H9 (cell line): ENCODE measurements at regions not wholly inside any gene's neighbourhood (a gene's known extent, or its start where the extent isn't known, plus 50 kb on each side); places are given as distances from the start of the nearest gene placed in this dataset.

ENCODE experiments used
- DNase-seq: peaks from one replicate; pipeline ENCODE4 v3.0.0-alpha.2; 2017
- H2AFZ ChIP-seq: one replicate; pipeline ENCODE4 v1.6.1; 2013; ENCODE audit warnings: mild to moderate bottlenecking, low read length, control low read depth, moderate library complexity
- H2AK5ac ChIP-seq: 2 replicates; pipeline ENCODE4 v1.6.1; 2013; ENCODE audit warnings: low read length, control low read depth, mixed read lengths; ENCODE audit not compliant: insufficient read length
- H2BK120ac ChIP-seq: one replicate; pipeline ENCODE4 v1.6.1; 2013; ENCODE audit warnings: low read depth, mild to moderate bottlenecking, low read length, control low read depth, inconsistent platforms; ENCODE audit not compliant: poor library complexity, severe bottlenecking
- H2BK12ac ChIP-seq: 2 replicates; pipeline ENCODE4 v1.6.1; 2013; ENCODE audit warnings: low read length, control low read depth, mixed read lengths, low read depth; ENCODE audit not compliant: insufficient read length
- H2BK15ac ChIP-seq: 2 replicates; pipeline ENCODE4 v1.6.1; 2013; ENCODE audit warnings: low read depth, low read length, control low read depth
- H2BK20ac ChIP-seq: one replicate; pipeline ENCODE4 v1.6.1; 2013; ENCODE audit warnings: low read depth, mild to moderate bottlenecking, low read length, control low read depth, inconsistent platforms; ENCODE audit not compliant: poor library complexity, severe bottlenecking
- H2BK5ac ChIP-seq: 2 replicates; pipeline ENCODE4 v1.6.1; 2013; ENCODE audit warnings: low read length, control low read depth, mixed read lengths; ENCODE audit not compliant: insufficient read length
- H3K14ac ChIP-seq: 2 replicates; pipeline ENCODE4 v1.6.1; 2013; ENCODE audit warnings: low read length, control low read depth; ENCODE audit not compliant: insufficient read depth
- H3K18ac ChIP-seq: 2 replicates; pipeline ENCODE4 v1.6.1; 2013; ENCODE audit warnings: low read depth, mild to moderate bottlenecking, mixed read lengths, low read length, control low read depth; ENCODE audit not compliant: insufficient read length
- H3K23ac ChIP-seq: 2 replicates; pipeline ENCODE4 v1.6.1; 2013; ENCODE audit warnings: low read length, control low read depth, mixed read lengths, low read depth; ENCODE audit not compliant: insufficient read length
- H3K23me2 ChIP-seq: 2 replicates; pipeline ENCODE4 v1.6.1; 2013; ENCODE audit warnings: low read depth, mild to moderate bottlenecking, mixed read lengths, low read length, control low read depth; ENCODE audit not compliant: insufficient read length, poor library complexity, severe bottlenecking
- H3K27ac ChIP-seq: 2 replicates; pipeline ENCODE4 v1.5.1; 2013; ENCODE audit warnings: low read length, control low read depth, mixed read lengths, low read depth; ENCODE audit not compliant: insufficient read length
- H3K27me3 ChIP-seq: 2 replicates; pipeline ENCODE4 v1.6.1; 2013; ENCODE audit warnings: low read length, control low read depth, inconsistent platforms; ENCODE audit not compliant: insufficient read depth
- H3K4ac ChIP-seq: 2 replicates; pipeline ENCODE4 v1.6.1; 2013; ENCODE audit warnings: low read depth, mild to moderate bottlenecking, control low read depth, inconsistent platforms, low read length, moderate library complexity
- H3K4me1 ChIP-seq: 2 replicates; pipeline ENCODE4 v1.6.1; 2013; ENCODE audit warnings: low read length, control low read depth, inconsistent platforms; ENCODE audit not compliant: insufficient read depth
- H3K4me2 ChIP-seq: 2 replicates; pipeline ENCODE4 v1.6.1; 2013; ENCODE audit warnings: low read length, control low read depth, mixed read lengths; ENCODE audit not compliant: insufficient read length, insufficient read depth
- H3K56ac ChIP-seq: 2 replicates; pipeline ENCODE4 v1.6.1; 2013; ENCODE audit warnings: low read depth, mild to moderate bottlenecking, mixed read lengths, low read length, control low read depth; ENCODE audit not compliant: insufficient read length
- H3K79me1 ChIP-seq: 2 replicates; pipeline ENCODE4 v1.6.1; 2013; ENCODE audit warnings: low read depth, mild to moderate bottlenecking, moderate library complexity, low read length, control low read depth, inconsistent platforms; ENCODE audit not compliant: insufficient read depth, poor library complexity, severe bottlenecking
- H3K79me2 ChIP-seq: 2 replicates; pipeline ENCODE4 v1.6.1; 2013; ENCODE audit warnings: low read length, control low read depth, inconsistent platforms; ENCODE audit not compliant: insufficient read depth
- H3K9ac ChIP-seq: 2 replicates; pipeline ENCODE4 v1.6.1; 2013; ENCODE audit warnings: low read length, control low read depth, mixed read lengths; ENCODE audit not compliant: insufficient read length; ENCODE audit errors: extremely low read depth
- H3K9me3 ChIP-seq: one replicate; pipeline ENCODE4 v1.6.1; 2013; ENCODE audit warnings: low read depth, low read length, inconsistent platforms; ENCODE audit not compliant: control insufficient read depth
- H3T11ph ChIP-seq: one replicate; pipeline ENCODE4 v1.6.1; 2013; ENCODE audit warnings: mild to moderate bottlenecking, low read length, control low read depth, inconsistent platforms
- H4K20me1 ChIP-seq: one replicate; pipeline ENCODE4 v1.6.1; 2013; ENCODE audit not compliant: control insufficient read depth, insufficient read length, insufficient read depth
- H4K5ac ChIP-seq: 2 replicates; pipeline ENCODE4 v1.6.1; 2013; ENCODE audit warnings: low read depth, mild to moderate bottlenecking, mixed read lengths, low read length, control low read depth; ENCODE audit not compliant: insufficient read length
- H4K8ac ChIP-seq: replicated peaks from 2 replicates; pipeline ENCODE4 v1.6.1; 2013; ENCODE audit warnings: low read length, control low read depth, mixed read lengths, low read depth; ENCODE audit not compliant: insufficient read length
- H4K91ac ChIP-seq: 2 replicates; pipeline ENCODE4 v1.6.1; 2013; ENCODE audit warnings: low read depth, mild to moderate bottlenecking, moderate library complexity, mixed read lengths, low read length, control low read depth; ENCODE audit not compliant: insufficient read length
- H3K27ac Mint-ChIP-seq, 3 experiments: 2 replicates in 2 of 3; 3 replicates in 1 of 3; pipeline ENCODE4 v1.8.0; 2020 to 2021; ENCODE audit warnings: mixed read lengths in 3 of 3, mild to moderate bottlenecking in 1 of 3, moderate library complexity in 1 of 3
- H3K27me3 Mint-ChIP-seq: 2 replicates; pipeline ENCODE4 v1.8.0; 2021; ENCODE audit warnings: low read depth, mild to moderate bottlenecking, moderate library complexity, mixed read lengths
- H3K36me3 Mint-ChIP-seq, 3 experiments: 2 replicates in 2 of 3; 3 replicates in 1 of 3; pipeline ENCODE4 v1.8.0; 2020 to 2021; ENCODE audit warnings: low read depth in 3 of 3, mixed read lengths in 3 of 3; ENCODE audit not compliant: insufficient read depth in 1 of 3
- H3K4me1 Mint-ChIP-seq, 2 experiments: 2 replicates each; pipeline ENCODE4 v1.8.0; 2020; ENCODE audit warnings: mixed read lengths in 2 of 2
- H3K4me3 Mint-ChIP-seq, 2 experiments: 2 replicates in 1 of 2; 3 replicates in 1 of 2; pipeline ENCODE4 v1.8.0; 2020 to 2021; ENCODE audit warnings: mild to moderate bottlenecking in 2 of 2, mixed read lengths in 2 of 2, moderate library complexity in 1 of 2
- H3K9me3 Mint-ChIP-seq, 2 experiments: 2 replicates in 1 of 2; 3 replicates in 1 of 2; pipeline ENCODE4 v1.8.0; 2020; ENCODE audit warnings: mild to moderate bottlenecking in 2 of 2, mixed read lengths in 2 of 2, moderate library complexity in 1 of 2
- CTCF ChIP-seq: fragments of 200-600 bp; sonication (generic); conservative IDR thresholded peaks from 3 replicates; pipeline ENCODE4 v1.8.0; 2021; ENCODE audit warnings: antibody characterized with exemption, mild to moderate bottlenecking
- WGBS: extraction: QIAGEN DNeasy Blood & Tissue Kit; methylation state at CpG from one replicate; pipeline ENCODE4 v1.1.7; 2013; ENCODE audit warnings: missing lambda C conversion rate, low lambda C conversion rate, mixed read lengths; ENCODE audit not compliant: insufficient read length; ENCODE audit errors: extremely low coverage; 5-methylcytosine and 5-hydroxymethylcytosine counted together

DNA sequence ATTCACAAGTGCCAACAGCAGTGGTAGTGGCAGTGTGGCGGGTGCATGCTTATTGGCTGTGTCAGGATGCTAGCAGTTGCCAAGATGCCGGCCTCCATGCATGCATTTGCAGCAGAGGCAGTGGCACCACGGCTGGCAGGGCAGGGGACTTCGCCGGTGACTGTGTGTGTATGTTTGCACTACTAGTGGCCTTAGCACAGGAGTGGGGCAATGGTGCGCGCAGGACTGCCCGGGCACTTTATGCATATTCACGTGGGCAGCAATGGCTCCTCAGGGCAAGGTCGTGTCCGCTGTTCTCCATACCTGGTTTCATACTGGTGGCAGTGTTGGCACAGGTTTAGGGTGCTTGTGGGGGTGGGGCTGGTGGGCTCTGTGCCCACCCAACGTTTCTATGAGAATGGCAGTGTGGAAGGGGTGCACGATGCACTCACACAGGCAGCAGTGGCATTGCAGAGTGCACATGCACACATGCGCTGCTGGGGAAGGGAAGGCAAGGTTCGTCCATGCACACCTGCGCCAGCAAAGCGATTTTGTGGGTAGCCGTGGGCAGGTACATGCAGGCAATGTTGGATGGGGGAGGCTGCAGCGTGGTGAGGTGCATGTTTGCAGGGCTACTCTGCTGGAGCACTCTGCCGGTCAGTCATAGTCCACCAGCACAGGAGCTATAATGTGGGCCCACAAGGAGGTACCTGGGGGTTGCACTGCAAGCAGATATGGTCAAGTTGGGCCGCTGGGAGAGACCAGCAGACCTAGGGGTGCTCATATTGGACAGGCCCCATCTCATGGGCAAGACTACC is 338.9 kb upstream of the TECRL start:
- DNase-seq: no peak
- WGBS: no CpG with 5 or more reads among the region's 21 CpGs
- no peaks in the 10 kb centered on the region for H3K9me3 ChIP-seq
- no peak overlapping the region for H3K27ac ChIP-seq
- no peak overlapping the region for H3K4me2 ChIP-seq
- TF ChIP-seq CTCF: no peak
- Mint-ChIP-seq H3K36me3 (peaks cover 3 to 18% (median 14%) of the 10 kb centered on the region in 3 experiments; a peak in 6 of 7 replicates), H3K27me3 (no peaks in the 10 kb centered on the region), H3K4me3 (no peak overlapping the region), H3K9me3 (peaks cover 9 to 19% of the 10 kb centered on the region in 2 experiments), H3K4me1 (no peaks in the 10 kb centered on the region), H3K27ac (no peak overlapping the region; a peak in 1 of 7 replicates)
- H3K4ac ChIP-seq: no peak overlapping the region
- H4K20me1 ChIP-seq: no peaks in the 10 kb centered on the region
- no peak overlapping the region for H4K5ac ChIP-seq
- H2AK5ac ChIP-seq: no peak overlapping the region
- no peak overlapping the region for H3T11ph ChIP-seq
- H3K14ac ChIP-seq: no peak overlapping the region
- no peaks in the 10 kb centered on the region for H3K27me3 ChIP-seq
- H2AFZ ChIP-seq: no peak overlapping the region
- no peaks in the 10 kb centered on the region for H3K79me2 ChIP-seq
- H3K23ac ChIP-seq: no peak overlapping the region
- no peak overlapping the region for H2BK15ac ChIP-seq
- no peak overlapping the region for H3K18ac ChIP-seq
- no peaks in the 10 kb centered on the region for H3K23me2 ChIP-seq
- H4K91ac ChIP-seq: no peak overlapping the region
- no peaks in the 10 kb centered on the region for H3K4me1 ChIP-seq
- no peak overlapping the region for H3K56ac ChIP-seq
- no peak overlapping the region for H2BK12ac ChIP-seq
- no peak overlapping the region for H3K9ac ChIP-seq
- no peak overlapping the region for H2BK120ac ChIP-seq
- no peak overlapping the region for H4K8ac ChIP-seq
- no peak overlapping the region for H2BK20ac ChIP-seq
- H2BK5ac ChIP-seq: no peak overlapping the region
- no peaks in the 10 kb centered on the region for H3K79me1 ChIP-seq
